Loucy (cell line): ENCODE measurements at regions not wholly inside any gene's neighbourhood (a gene's known extent, or its start where the extent isn't known, plus 50 kb on each side); places are given as distances from the start of the nearest gene placed in this dataset.
"Not testable (repeated sequence)": the region's sequence is repeated elsewhere in the genome, so short reads cannot be mapped to it uniquely, and the experiment has no call there.

Experiments
- CTCF ChIP-seq: fragments of 200-600 bp; sonication (generic); conservative IDR thresholded peaks from 2 replicates; pipeline ENCODE4 v1.5.1; 2014; ENCODE audit warnings: mild to moderate bottlenecking, antibody characterized with exemption, low read length
- EZH2phosphoT487 ChIP-seq: fragments of 200-600 bp; IDR thresholded peaks from 2 replicates; pipeline ENCODE4 v1.6.1; 2018; ENCODE audit warnings: antibody characterized with exemption, mild to moderate bottlenecking, moderate library complexity, borderline replicate concordance

GRCh38 chr16:5221831-5222230, 124.2 kb upstream of the EEF2KMT start:
- TF ChIP-seq CTCF, EZH2phosphoT487: not testable (repeated sequence)
